ENCODE measurements at regions not wholly inside any gene's neighbourhood (a gene's known extent, or its start where the extent isn't known, plus 50 kb on each side); places are given as distances from the start of the nearest gene placed in this dataset.
A peak's percentile ranks its signal among the peaks of the same experiment; 100 is the strongest.

DNA sequence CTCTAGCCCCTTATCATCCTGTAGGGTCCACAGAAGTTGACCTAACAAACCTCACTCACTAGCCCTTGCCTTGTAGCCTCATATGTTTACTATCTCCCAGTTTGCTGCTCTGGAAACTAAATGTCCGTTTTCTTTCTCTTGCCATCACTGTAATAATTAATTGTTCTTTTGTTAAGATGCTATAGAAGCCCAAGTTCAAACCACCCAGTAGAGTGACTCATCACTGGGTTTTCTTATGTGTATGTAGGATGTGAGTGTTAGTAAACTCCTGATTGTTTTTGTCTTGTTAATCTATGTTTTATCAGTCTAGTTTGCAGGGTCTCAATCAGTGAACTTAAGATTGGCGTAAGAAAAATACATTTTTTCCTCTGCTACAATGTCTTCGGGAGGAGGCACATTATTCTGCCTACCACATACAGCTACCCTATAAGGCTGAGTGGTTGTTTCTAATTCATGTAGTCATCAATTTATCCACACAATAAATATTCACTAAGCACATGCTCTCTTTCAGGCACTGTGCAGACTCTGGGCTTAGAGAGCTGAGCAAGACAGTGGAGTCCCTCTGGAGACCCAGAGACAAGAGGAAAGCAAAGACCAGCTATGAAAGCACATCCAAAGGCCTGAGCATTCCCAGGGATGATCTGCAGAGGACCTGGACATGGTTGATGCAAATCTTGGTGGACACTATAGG, 474.1 kb upstream of the AKR1E2 start:
- TF ChIP-seq, protein P1, sequence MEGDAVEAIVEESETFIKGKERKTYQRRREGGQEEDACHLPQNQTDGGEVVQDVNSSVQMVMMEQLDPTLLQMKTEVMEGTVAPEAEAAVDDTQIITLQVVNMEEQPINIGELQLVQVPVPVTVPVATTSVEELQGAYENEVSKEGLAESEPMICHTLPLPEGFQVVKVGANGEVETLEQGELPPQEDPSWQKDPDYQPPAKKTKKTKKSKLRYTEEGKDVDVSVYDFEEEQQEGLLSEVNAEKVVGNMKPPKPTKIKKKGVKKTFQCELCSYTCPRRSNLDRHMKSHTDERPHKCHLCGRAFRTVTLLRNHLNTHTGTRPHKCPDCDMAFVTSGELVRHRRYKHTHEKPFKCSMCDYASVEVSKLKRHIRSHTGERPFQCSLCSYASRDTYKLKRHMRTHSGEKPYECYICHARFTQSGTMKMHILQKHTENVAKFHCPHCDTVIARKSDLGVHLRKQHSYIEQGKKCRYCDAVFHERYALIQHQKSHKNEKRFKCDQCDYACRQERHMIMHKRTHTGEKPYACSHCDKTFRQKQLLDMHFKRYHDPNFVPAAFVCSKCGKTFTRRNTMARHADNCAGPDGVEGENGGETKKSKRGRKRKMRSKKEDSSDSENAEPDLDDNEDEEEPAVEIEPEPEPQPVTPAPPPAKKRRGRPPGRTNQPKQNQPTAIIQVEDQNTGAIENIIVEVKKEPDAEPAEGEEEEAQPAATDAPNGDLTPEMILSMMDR (conservative IDR thresholded peaks at IDR 0.05; ENCODE audit: low read depth, low read length), result no peak
- no peak overlapping the region for H3K4me3 ChIP-seq (ENCODE audit: low read depth, low read length)
- no peak for DNase-seq (ENCODE audit: low read depth)

DNA sequence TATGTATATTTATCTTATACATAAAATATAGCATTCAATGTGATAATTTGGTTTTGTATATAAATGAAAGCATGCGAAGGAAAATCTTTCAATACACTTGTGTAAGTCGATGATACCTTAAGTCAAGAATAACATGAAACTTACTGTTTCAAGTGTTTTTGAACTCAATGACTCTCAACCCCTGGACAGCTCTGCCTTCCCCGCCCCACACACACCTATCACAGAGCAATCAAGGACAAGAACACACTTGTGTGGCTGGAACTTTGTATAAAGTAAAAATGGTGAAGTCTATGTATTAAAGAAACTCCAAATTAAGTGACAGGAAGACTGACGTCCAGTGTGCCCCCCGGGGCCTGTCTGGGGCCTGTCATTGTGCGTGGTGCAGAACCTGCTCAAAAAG, 478.6 kb upstream of the AKR1E2 start:
- H3K4me3 ChIP-seq (ENCODE audit: low read depth, low read length), result no peak overlapping the region
- no peak for DNase-seq (ENCODE audit: low read depth)
- TF ChIP-seq, protein P1 (conservative IDR thresholded peaks at IDR 0.05; ENCODE audit: low read depth, low read length), result no peak

DNA sequence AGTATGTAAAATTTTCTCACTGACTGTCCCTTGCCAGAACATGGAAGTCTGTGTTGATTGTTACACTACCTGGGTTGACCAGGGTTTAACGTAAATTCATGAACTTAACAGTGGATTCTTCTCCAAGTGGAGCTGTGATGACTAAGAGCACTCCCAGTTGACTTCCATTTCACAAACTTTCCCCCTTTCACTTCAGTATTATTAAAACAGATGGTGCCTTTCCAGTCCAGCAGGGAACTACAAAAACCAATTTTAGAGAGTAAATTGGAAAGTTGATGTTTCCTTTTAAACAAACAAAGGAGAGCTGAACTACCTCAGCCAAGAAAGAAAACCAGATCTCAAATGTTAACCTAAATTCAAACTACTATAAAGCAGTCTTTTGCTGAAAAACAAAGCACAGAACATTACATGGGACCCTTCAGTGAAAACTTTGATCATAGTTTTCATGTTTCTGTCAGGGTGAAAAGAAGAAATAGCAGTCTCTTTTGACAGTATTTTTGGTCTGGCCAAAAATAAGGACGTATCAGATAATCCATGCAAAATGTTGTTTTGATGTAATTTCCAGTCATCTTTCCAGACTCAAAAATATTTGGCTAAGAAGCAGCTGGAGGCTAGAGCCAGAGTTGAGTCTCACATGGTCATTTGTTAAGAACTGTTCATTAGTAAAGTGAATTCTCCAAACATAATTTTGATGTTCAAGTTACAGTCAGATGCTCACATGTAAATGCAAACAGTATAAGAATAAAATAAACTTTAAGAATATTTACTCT, 479.9 kb upstream of the AKR1E2 start:
- DNase-seq (ENCODE audit: low read depth), result no peak
- TF ChIP-seq, protein P1 (conservative IDR thresholded peaks at IDR 0.05; ENCODE audit: low read depth, low read length), result no peak
- no peak overlapping the region for H3K4me3 ChIP-seq (ENCODE audit: low read depth, low read length)

- TF ChIP-seq, protein P1 (conservative IDR thresholded peaks at IDR 0.05; ENCODE audit: low read depth, low read length), result peak; percentile 13
- H3K4me3 ChIP-seq (ENCODE audit: low read depth, low read length), result no peak overlapping the region
- DNase-seq (ENCODE audit: low read depth), result peak; percentile 94
These were observed 481.5 kb upstream of the AKR1E2 start for GRCh38 chr10:4344492-4344994.

DNA sequence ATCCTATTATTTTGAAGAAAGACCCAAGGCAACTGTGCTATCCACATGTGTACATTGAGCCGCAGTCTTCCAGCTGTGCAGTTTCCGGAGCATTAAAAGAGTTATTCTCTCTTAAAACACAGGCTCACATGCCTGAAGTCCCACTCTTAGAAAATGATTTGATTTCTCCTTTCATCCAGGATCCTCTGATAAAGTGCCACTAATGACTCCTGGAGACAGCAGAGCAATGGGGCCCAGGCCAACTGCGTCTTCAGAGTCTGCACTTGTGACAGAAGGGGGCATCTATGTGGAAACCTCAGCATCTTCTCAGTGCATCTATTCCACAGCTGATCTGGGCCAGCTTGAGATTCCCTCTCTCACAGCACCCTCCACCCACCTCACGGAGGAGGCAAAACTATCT, 482.1 kb upstream of the AKR1E2 start:
- no peak for DNase-seq (ENCODE audit: low read depth)
- no peak overlapping the region for H3K4me3 ChIP-seq (ENCODE audit: low read depth, low read length)
- TF ChIP-seq, protein P1 (conservative IDR thresholded peaks at IDR 0.05; ENCODE audit: low read depth, low read length), result no peak

- DNase-seq (ENCODE audit: low read depth), result no peak
- TF ChIP-seq, protein P1 (conservative IDR thresholded peaks at IDR 0.05; ENCODE audit: low read depth, low read length), result no peak
- no peak overlapping the region for H3K4me3 ChIP-seq (ENCODE audit: low read depth, low read length)
These were observed 482.9 kb upstream of the AKR1E2 start for GRCh38 chr10:4343091-4343490.
